ENCODE measurements at regions not wholly inside any gene's neighbourhood (a gene's known extent, or its start where the extent isn't known, plus 50 kb on each side); places are given as distances from the start of the nearest gene placed in this dataset.

DNA sequence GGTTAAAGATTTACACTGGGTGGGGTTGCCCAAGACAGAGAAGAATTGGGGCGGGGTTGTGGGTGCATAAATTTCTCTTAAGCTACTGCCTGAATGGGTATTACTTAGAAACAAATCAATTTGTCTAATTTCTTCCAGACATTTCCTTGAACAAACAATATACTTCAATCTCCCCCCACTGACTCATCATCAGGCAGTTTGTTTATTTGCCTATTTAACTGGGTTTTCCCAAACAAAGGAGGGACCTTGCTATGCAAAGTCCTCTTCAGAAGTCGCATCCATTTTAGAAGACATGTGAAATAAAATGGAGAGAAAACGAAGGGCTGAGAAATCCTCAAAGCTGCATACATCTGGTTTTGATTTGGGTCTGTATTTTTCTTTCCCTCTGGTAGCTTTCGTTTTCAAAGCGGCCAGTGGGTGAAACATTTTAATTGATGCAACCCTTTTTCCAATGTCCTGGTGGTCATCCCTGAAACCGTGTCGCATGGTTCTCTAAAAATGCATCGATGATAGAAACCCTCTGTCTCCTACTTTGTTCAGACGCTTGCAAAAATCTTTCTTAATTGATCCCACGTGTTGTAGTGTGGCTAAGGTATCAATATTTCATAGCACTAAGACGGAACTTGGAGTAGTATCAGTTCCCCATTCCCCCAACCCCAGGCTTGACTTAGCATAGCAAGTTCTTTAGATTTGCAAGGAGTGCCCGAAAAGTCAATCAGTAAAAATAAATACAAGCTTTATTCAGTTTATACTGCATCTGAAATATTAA, 115.1 kb upstream of the MXRA5 start:
- TF ChIP-seq, protein P1, sequence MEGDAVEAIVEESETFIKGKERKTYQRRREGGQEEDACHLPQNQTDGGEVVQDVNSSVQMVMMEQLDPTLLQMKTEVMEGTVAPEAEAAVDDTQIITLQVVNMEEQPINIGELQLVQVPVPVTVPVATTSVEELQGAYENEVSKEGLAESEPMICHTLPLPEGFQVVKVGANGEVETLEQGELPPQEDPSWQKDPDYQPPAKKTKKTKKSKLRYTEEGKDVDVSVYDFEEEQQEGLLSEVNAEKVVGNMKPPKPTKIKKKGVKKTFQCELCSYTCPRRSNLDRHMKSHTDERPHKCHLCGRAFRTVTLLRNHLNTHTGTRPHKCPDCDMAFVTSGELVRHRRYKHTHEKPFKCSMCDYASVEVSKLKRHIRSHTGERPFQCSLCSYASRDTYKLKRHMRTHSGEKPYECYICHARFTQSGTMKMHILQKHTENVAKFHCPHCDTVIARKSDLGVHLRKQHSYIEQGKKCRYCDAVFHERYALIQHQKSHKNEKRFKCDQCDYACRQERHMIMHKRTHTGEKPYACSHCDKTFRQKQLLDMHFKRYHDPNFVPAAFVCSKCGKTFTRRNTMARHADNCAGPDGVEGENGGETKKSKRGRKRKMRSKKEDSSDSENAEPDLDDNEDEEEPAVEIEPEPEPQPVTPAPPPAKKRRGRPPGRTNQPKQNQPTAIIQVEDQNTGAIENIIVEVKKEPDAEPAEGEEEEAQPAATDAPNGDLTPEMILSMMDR (conservative IDR thresholded peaks at IDR 0.05; ENCODE audit: low read depth, low read length): no peak
- no peak for TF ChIP-seq EZH2 (IDR thresholded peaks at IDR 0.05; ENCODE audit: borderline replicate concordance, low read depth, low read length, poor library complexity, severe bottlenecking)

All from A673 (cell line).